GM21423 (cell line): ENCODE measurements at regions not wholly inside any gene's neighbourhood (a gene's known extent, or its start where the extent isn't known, plus 50 kb on each side); places are given as distances from the start of the nearest gene placed in this dataset.

Experiments used
- ATAC-seq: cut with Tn5 transposase; IDR thresholded peaks from one replicate; pipeline ENCODE4 v1.9.1; 2021; ENCODE audit warnings: mild to moderate bottlenecking, moderate library complexity; ENCODE audit not compliant: unreplicated experiment

- ATAC-seq: no peak
Observed at GRCh38 chr5:89946508-89946907, 463.0 kb downstream of the CETN3 start.

DNA sequence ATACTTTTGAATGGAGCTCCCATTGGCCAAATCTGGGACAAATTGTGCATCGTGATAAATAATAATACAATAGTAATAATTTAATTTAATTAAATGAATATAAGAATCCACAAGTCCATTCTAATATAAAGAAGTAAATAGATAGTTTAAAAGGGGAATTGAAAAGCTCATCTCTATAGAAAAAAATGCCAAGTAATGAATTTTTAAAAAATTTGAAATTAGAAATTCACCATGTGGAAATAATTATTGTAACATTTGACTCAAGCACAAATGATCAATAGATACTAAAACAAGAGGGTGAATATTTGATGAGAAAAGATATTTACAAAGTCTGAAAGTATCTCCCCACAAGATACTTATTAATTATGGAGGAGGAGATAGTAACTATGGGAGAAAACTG is 467.4 kb downstream of the CETN3 start:
- ATAC-seq: no peak

- ATAC-seq: no peak
Observed at GRCh38 chr5:89936576-89936975, 473.0 kb downstream of the CETN3 start.

GRCh38 chr5:89934069-89934468 is 475.5 kb downstream of the CETN3 start:
- no peak for ATAC-seq

- no peak for ATAC-seq
Observed at GRCh38 chr5:89932771-89933181, 476.8 kb downstream of the CETN3 start.

GRCh38 chr5:89930591-89931392 is 478.8 kb downstream of the CETN3 start:
- ATAC-seq: peak; percentile 76

DNA sequence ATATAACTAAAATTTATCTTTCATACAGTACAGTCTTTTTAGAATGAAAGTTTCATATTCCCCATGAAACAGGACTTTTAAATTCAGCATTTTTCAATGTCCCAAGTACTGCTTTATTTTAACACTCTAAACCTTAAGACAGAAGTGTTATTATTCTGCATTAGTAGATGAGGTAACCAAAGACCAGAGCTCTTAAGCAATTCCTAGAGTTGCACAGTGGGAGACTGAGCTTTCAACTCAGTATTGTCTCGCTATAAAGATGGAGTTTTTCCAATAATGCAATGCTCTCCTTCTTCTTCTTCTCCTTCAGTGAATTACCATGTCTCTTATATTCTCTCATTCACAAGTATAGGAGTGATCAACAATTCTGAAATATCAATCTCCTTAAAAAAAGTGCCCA is 479.7 kb downstream of the CETN3 start:
- no peak for ATAC-seq

GRCh38 chr5:89929173-89929572 is 480.4 kb downstream of the CETN3 start:
- no peak for ATAC-seq

- no peak for ATAC-seq
Observed at GRCh38 chr5:89922161-89922560, 487.4 kb downstream of the CETN3 start.

DNA sequence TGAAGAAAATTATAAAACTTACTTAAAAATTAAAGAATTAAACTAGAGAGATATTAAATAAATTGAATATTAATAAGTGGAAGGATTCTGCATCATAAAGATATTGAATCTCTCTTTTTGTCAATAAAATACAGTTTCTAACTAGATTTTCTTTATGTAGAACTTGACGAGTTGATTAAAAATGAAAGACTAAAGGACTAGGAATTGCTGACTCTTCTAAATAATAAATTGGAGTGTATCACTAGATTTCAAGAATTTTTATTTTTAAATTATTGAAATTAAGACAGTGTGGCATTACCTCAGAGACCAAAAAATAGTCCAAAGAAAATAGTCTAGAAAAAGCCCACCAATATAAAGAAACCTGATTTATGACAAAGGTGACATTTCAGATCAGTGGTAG is 492.4 kb downstream of the CETN3 start:
- no peak for ATAC-seq

GRCh38 chr5:89916131-89916530 is 493.4 kb downstream of the CETN3 start:
- no peak for ATAC-seq

GRCh38 chr5:89908876-89909275 is 500.7 kb downstream of the CETN3 start:
- ATAC-seq: no peak

- no peak for ATAC-seq
Observed at GRCh38 chr5:89904442-89904841, 505.1 kb downstream of the CETN3 start.

GRCh38 chr5:89901983-89902382 is 507.6 kb downstream of the CETN3 start:
- ATAC-seq: no peak

DNA sequence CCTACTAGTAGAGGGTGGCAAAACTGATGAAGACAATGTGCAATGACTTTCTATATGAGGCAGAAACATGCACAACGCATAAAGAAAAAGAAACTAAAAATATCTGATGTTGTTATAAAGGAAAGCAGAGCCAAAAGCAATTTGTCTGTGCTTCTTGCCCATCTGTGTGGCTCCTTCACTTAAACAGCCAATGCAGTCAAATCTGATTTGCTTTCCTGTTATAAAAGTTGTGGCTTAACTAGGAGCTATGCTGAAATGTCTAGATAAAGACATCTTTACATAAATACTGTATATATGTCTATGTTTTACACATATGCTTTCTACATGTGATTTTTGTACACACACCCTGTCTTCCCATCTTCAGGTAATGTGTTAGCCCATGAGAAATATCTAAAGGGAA is 508.2 kb downstream of the CETN3 start:
- no peak for ATAC-seq

- no peak for ATAC-seq
Observed at GRCh38 chr5:89900346-89900745, 509.2 kb downstream of the CETN3 start.

GRCh38 chr5:89899559-89899958 is 510.0 kb downstream of the CETN3 start:
- no peak for ATAC-seq

GRCh38 chr5:89893546-89893945 is 516.0 kb downstream of the CETN3 start:
- no peak for ATAC-seq

GRCh38 chr5:89885670-89886069 is 523.9 kb downstream of the CETN3 start:
- no peak for ATAC-seq

DNA sequence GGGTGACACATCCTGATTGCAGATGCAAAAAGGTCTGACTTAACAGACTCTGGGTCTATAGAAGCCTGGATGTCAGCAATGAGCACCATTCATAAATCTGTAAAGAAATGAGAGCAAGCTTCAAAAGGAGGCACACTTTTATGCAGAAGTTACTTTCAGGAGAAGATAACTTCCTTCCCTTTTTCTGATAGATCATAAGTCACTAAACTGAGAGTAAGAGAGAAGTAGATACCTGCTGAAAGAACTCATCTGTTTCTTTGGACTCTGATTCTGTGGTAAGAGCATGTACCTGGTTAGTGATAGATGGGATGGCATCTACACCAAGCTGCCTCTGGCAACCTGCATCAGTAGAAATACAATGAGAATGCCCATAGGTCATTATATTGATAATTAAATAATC is 525.6 kb downstream of the CETN3 start:
- ATAC-seq: no peak

DNA sequence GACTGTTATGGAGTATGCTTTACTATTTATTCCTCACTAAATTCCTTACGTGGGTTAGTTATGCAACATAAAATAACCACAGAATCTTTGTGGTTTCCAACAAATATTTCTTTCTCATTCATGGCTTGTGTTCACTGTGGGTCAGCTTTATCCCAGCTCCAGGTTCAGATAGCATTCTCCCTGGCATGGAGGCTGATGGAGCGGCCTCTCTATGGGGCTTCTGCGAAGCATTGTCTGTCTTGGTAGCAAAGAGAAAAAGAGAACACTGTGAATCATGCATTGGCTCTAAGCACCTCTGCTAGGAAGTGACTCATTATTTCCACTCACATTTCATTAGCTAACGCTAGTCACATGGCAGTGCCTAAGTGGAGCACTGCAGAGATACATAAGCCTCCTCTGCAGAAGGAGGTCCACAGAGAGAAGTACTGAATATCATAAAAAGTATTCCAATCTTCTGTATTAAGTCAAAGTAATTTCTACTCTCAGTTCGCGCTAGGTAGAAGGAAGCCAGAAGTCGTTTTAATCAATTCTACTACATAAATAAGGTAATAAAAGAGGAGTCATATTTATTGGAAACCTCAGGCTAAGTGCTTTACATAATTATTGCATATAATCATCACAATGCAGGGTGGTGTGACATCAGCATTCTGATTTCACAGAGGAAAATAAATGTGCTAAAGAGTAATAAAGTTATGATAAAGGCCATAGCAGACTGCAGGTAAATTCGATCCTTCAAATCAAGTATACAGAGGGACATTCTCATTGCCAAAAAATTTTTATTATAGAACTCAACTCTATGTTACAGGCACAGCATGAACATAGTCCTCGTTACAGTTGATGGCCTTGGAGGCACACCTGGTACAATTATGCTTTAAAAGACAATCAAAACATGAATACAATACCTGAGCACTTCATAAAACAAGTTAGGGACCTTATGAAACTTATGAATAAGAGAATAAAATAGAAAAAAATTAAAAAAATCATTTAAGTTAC is 531.1 kb downstream of the CETN3 start:
- no peak for ATAC-seq

DNA sequence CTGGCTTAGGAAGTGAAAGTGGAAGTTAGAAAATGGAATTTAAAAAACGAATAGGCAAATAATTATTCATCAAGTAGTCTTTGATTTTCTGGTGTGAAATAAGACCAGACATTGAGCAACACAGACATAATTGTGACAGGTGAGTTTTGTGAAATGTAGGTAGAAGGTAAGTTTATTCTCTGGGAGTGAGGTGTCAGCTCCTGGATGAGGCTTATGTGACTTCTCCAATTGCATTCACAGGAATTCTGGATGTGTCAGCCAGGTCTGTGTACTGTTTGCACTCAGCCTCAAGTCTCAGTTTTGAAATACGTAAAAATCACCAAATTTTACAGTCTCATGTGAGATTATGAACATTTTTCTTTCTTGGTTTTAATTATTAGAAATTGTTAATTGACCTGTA is 537.6 kb downstream of the CETN3 start:
- no peak for ATAC-seq
